ENCODE measurements at regions not wholly inside any gene's neighbourhood (a gene's known extent, or its start where the extent isn't known, plus 50 kb on each side); places are given as distances from the start of the nearest gene placed in this dataset.

DNA sequence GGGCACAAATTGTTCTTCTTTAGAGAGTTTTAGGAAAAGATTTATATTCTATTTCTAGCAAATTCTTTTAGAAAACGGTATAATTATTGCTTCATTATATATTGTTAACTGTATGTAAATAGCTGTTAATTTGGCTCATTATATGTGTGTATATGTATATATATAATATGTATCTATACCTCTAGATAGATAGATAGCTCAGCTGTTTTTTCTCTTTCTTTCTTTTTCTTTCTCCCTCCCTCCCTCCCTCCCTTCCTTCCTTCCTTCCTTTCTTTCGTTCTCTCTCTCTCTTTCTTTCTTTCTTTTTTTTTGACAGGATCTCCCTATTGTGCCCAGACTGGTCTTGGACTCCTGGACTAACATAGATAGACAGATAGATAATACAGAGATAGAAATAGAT, 1538.8 kb downstream of the PCDH7 start:
- H3K4me1 Mint-ChIP-seq (ENCODE audit: low read depth): no peaks in the 10 kb centered on the region
- TF ChIP-seq, protein P1, sequence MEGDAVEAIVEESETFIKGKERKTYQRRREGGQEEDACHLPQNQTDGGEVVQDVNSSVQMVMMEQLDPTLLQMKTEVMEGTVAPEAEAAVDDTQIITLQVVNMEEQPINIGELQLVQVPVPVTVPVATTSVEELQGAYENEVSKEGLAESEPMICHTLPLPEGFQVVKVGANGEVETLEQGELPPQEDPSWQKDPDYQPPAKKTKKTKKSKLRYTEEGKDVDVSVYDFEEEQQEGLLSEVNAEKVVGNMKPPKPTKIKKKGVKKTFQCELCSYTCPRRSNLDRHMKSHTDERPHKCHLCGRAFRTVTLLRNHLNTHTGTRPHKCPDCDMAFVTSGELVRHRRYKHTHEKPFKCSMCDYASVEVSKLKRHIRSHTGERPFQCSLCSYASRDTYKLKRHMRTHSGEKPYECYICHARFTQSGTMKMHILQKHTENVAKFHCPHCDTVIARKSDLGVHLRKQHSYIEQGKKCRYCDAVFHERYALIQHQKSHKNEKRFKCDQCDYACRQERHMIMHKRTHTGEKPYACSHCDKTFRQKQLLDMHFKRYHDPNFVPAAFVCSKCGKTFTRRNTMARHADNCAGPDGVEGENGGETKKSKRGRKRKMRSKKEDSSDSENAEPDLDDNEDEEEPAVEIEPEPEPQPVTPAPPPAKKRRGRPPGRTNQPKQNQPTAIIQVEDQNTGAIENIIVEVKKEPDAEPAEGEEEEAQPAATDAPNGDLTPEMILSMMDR (IDR thresholded peaks at IDR 0.05): no peak
- no peaks in the 10 kb centered on the region; the same call in 1 of the 2 replicates for H3K36me3 Mint-ChIP-seq (ENCODE audit: low read depth)
- DNase-seq: no peak
- peaks cover 36% of the 10 kb centered on the region for H3K9me3 Mint-ChIP-seq
- no peak overlapping the region for H3K27ac Mint-ChIP-seq
- H3K27me3 Mint-ChIP-seq (ENCODE audit: insufficient read depth): no peaks in the 10 kb centered on the region
- no peak overlapping the region for H3K4me3 Mint-ChIP-seq

GRCh38 chr4:32261196-32261595, 1541.0 kb downstream of the PCDH7 start:
- Mint-ChIP-seq H3K27ac (no peak overlapping the region), H3K4me1 (ENCODE audit: low read depth) (no peaks in the 10 kb centered on the region), H3K9me3 (peaks cover 38% of the 10 kb centered on the region), H3K27me3 (ENCODE audit: insufficient read depth) (no peaks in the 10 kb centered on the region), H3K4me3 (no peak overlapping the region), H3K36me3 (ENCODE audit: low read depth) (no peaks in the 10 kb centered on the region; the same call in 1 of the 2 replicates)
- no peak for DNase-seq
- TF ChIP-seq, protein P1 (IDR thresholded peaks at IDR 0.05): no peak

DNA sequence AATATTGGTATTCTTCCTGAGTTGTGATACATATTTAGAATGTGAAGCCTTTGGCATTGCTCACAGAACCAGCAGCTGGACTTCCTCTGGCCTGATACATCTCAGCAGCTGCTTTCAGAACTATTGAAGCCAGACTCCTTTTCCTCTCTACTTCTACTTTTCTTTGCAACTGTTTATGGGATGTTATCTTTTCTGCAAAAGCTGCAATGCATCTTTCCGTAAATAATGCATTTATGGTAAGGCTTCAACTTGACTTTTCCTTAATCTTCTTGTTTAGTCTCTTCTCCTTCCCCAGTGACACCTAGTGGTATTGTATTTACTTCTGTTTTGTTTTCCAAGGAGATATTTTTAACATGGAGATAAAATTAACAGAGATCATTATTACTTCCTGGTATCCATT, 1548.7 kb downstream of the PCDH7 start:
- Mint-ChIP-seq H3K9me3 (peaks cover 39% of the 10 kb centered on the region), H3K4me3 (no peak overlapping the region), H3K36me3 (ENCODE audit: low read depth) (no peaks in the 10 kb centered on the region), H3K27me3 (ENCODE audit: insufficient read depth) (no peaks in the 10 kb centered on the region), H3K4me1 (ENCODE audit: low read depth) (no peaks in the 10 kb centered on the region), H3K27ac (no peak overlapping the region)
- DNase-seq: no peak
- TF ChIP-seq, protein P1 (IDR thresholded peaks at IDR 0.05): no peak

GRCh38 chr4:32290102-32290501, 1569.9 kb downstream of the PCDH7 start:
- Mint-ChIP-seq H3K27ac (no peak overlapping the region), H3K27me3 (ENCODE audit: insufficient read depth) (no peaks in the 10 kb centered on the region), H3K4me1 (ENCODE audit: low read depth) (no peaks in the 10 kb centered on the region), H3K9me3 (peaks cover 21% of the 10 kb centered on the region), H3K36me3 (ENCODE audit: low read depth) (no peaks in the 10 kb centered on the region), H3K4me3 (no peak overlapping the region)
- DNase-seq: no peak
- TF ChIP-seq, protein P1 (IDR thresholded peaks at IDR 0.05): no peak

DNA sequence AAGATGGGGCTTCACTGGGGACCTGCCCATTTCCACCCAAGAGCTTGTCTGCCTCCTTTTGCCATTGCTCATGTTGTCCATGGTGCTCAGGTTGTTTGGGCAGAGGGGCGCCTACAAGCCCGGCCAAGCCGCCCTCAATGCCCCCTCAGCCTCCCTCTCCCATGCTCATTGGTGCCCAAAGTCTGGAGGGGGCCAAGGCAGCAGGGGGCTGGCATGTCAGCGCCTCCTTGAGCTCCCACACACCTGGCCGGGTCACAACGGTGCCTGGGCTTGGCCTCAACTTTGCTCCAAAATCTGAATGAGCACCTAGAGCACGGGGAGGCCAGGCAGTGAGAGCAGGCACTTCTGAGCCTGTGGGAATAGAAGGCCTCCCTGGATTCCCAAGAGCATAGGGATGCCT, 1598.8 kb downstream of the PCDH7 start:
- Mint-ChIP-seq H3K4me3 (no peak overlapping the region), H3K36me3 (ENCODE audit: low read depth) (peaks cover under 1% of the 10 kb centered on the region; the same call in 1 of the 2 replicates), H3K27ac (no peak overlapping the region), H3K4me1 (ENCODE audit: low read depth) (no peaks in the 10 kb centered on the region), H3K9me3 (peaks cover 46% of the 10 kb centered on the region), H3K27me3 (ENCODE audit: insufficient read depth) (no peaks in the 10 kb centered on the region)
- DNase-seq: no peak
- TF ChIP-seq, protein P1 (IDR thresholded peaks at IDR 0.05): no peak

- no peak overlapping the region for H3K27ac Mint-ChIP-seq
- peaks cover 66% of the 10 kb centered on the region for H3K9me3 Mint-ChIP-seq
- no peak overlapping the region for H3K4me3 Mint-ChIP-seq
- TF ChIP-seq, protein P1 (IDR thresholded peaks at IDR 0.05): no peak
- H3K4me1 Mint-ChIP-seq (ENCODE audit: low read depth): no peaks in the 10 kb centered on the region
- DNase-seq: no peak
- no peaks in the 10 kb centered on the region for H3K27me3 Mint-ChIP-seq (ENCODE audit: insufficient read depth)
- H3K36me3 Mint-ChIP-seq (ENCODE audit: low read depth): peaks cover 7% of the 10 kb centered on the region; the same call in 1 of the 2 replicates
Observed at GRCh38 chr4:32321421-32321820, 1601.3 kb downstream of the PCDH7 start.

All from HFFc6 (cell line).